IMR-90 (cell line): ENCODE measurements at regions not wholly inside any gene's neighbourhood (a gene's known extent, or its start where the extent isn't known, plus 50 kb on each side); places are given as distances from the start of the nearest gene placed in this dataset.

ENCODE experiments used
- ATAC-seq: fragments of 200-7000 bp; cut with Tn5 transposase; 2 replicates; pipeline ENCODE4 v1.9.1; 2020; ENCODE audit warnings: low read depth, mild to moderate bottlenecking, moderate library complexity
- BruUV-seq: library from RNA; stranded (reverse); fragments of 400-500 nt; replicated peaks from 2 replicates; lab custom pipeline; 2021; lab: Mats Ljungman, UMichigan
- CTCF ChIA-PET: fragments of 300-600 bp; formaldehyde crosslinking; extraction: SDS; loops from one replicate; lab custom pipeline; 2021; ENCODE audit warnings: antibody characterized with exemption; lab: Yijun Ruan, JAX
- POLR2A ChIA-PET: fragments of 300-600 bp; sonication (Branson Sonifier 250); formaldehyde crosslinking; loops from one replicate; lab custom pipeline; 2022; ENCODE audit warnings: antibody characterized with exemption; ENCODE audit not compliant: unreplicated experiment; lab: Charles Lee
- DNase-seq: peaks from one replicate; pipeline ENCODE4 v3.0.0; 2013
- H2AFZ ChIP-seq: replicated peaks from 2 replicates; pipeline ENCODE3; 2013; ENCODE audit warnings: low read length, mild to moderate bottlenecking; ENCODE audit not compliant: poor library complexity
- H2AK5ac ChIP-seq: 2 replicates; pipeline ENCODE4 v1.6.1; 2013; ENCODE audit warnings: low read depth, low read length, inconsistent platforms
- H2AK9ac ChIP-seq: replicated peaks from 2 replicates; pipeline ENCODE3; 2013; ENCODE audit warnings: mild to moderate bottlenecking, low read depth, low read length, moderate library complexity; ENCODE audit not compliant: poor library complexity
- H2BK120ac ChIP-seq: 2 replicates; pipeline ENCODE4 v1.6.1; 2013; ENCODE audit warnings: low read depth, low read length, inconsistent platforms
- H2BK15ac ChIP-seq: 3 replicates; pipeline ENCODE4 v1.6.1; 2013; ENCODE audit warnings: low read depth, low read length, inconsistent platforms
- H2BK20ac ChIP-seq: 2 replicates; pipeline ENCODE4 v1.6.1; 2013; ENCODE audit warnings: low read depth, mild to moderate bottlenecking, inconsistent platforms, low read length, moderate library complexity
- H2BK5ac ChIP-seq: 2 replicates; pipeline ENCODE4 v1.6.1; 2013; ENCODE audit warnings: mild to moderate bottlenecking, low read depth, low read length, inconsistent platforms; ENCODE audit not compliant: poor library complexity, severe bottlenecking
- H3K14ac ChIP-seq: replicated peaks from 2 replicates; pipeline ENCODE4 v1.6.1; 2013; ENCODE audit warnings: low read depth, low read length, inconsistent platforms
- H3K18ac ChIP-seq: 2 replicates; pipeline ENCODE4 v1.6.1; 2013; ENCODE audit warnings: low read depth, low read length, control low read depth
- H3K23ac ChIP-seq: 2 replicates; pipeline ENCODE4 v1.6.1; 2013; ENCODE audit warnings: low read depth, low read length, inconsistent platforms
- H3K27ac ChIP-seq: 2 replicates; pipeline ENCODE4 v1.5.1; 2013; ENCODE audit warnings: mild to moderate bottlenecking, control low read depth, low read length; ENCODE audit not compliant: insufficient read depth
- H3K27me3 ChIP-seq: 2 replicates; pipeline ENCODE4 v1.6.1; 2013; ENCODE audit warnings: low read length; ENCODE audit not compliant: control insufficient read depth, insufficient read depth
- H3K36me3 ChIP-seq: 2 replicates; pipeline ENCODE4 v1.6.1; 2013; ENCODE audit warnings: low read length, mixed read lengths; ENCODE audit not compliant: control insufficient read depth, insufficient read depth
- H3K4ac ChIP-seq: 2 replicates; pipeline ENCODE4 v1.6.1; 2013; ENCODE audit warnings: low read depth, low read length, inconsistent platforms
- H3K4me1 ChIP-seq: 2 replicates; pipeline ENCODE4 v1.6.1; 2013; ENCODE audit warnings: low read length, mixed read lengths; ENCODE audit not compliant: control insufficient read depth, insufficient read depth
- H3K4me2 ChIP-seq: 2 replicates; pipeline ENCODE4 v1.6.1; 2013; ENCODE audit warnings: low read depth, mild to moderate bottlenecking, control low read depth, low read length, moderate library complexity
- H3K4me3 ChIP-seq: 2 replicates; pipeline ENCODE4 v1.5.1; 2013; ENCODE audit warnings: low read depth, mild to moderate bottlenecking, control low read depth, low read length, moderate library complexity; ENCODE audit not compliant: insufficient read depth
- H3K56ac ChIP-seq: 2 replicates; pipeline ENCODE4 v1.6.1; 2013; ENCODE audit warnings: low read length, inconsistent platforms; ENCODE audit not compliant: insufficient read depth; ENCODE audit errors: extremely low read depth
- H3K79me1 ChIP-seq, 2 experiments: 2 replicates each; pipeline ENCODE4 v1.6.1; 2013; ENCODE audit warnings: low read length in 2 of 2, inconsistent platforms in 1 of 2, low read depth in 1 of 2
- H3K9ac ChIP-seq: 2 replicates; pipeline ENCODE4 v1.6.1; 2013; ENCODE audit warnings: low read depth, low read length, control low read depth
- H3K9me1 ChIP-seq: 2 replicates; pipeline ENCODE4 v1.6.1; 2013; ENCODE audit warnings: low read length, inconsistent platforms; ENCODE audit not compliant: insufficient read depth
- H3K9me3 ChIP-seq: 2 replicates; pipeline ENCODE4 v1.6.1; 2013; ENCODE audit warnings: low read length; ENCODE audit not compliant: control insufficient read depth, insufficient read depth
- H4K20me1 ChIP-seq: 2 replicates; pipeline ENCODE4 v1.6.1; 2013; ENCODE audit warnings: low read length, inconsistent platforms; ENCODE audit not compliant: insufficient read depth
- H4K5ac ChIP-seq: 2 replicates; pipeline ENCODE4 v1.6.1; 2013; ENCODE audit warnings: mild to moderate bottlenecking, low read depth, low read length, control low read depth
- H4K8ac ChIP-seq, 2 experiments: 2 replicates each; pipeline ENCODE4 v1.6.1; 2013; ENCODE audit warnings: low read depth in 2 of 2, low read length in 2 of 2, control low read depth in 1 of 2, inconsistent platforms in 1 of 2
- H4K91ac ChIP-seq: 2 replicates; pipeline ENCODE4 v1.6.1; 2013; ENCODE audit warnings: low read depth, low read length, inconsistent platforms; ENCODE audit not compliant: insufficient read depth
- BHLHE40 ChIP-seq: fragments of 150-350 bp; IDR thresholded peaks from 2 replicates; pipeline ENCODE4 v1.6.1; 2016; ENCODE audit warnings: mild to moderate bottlenecking, low read depth, low read length
- CEBPB ChIP-seq: IDR thresholded peaks from 2 replicates; pipeline ENCODE4 v1.6.1; 2012; ENCODE audit warnings: low read depth, low read length, improper control_type of control experiment
- FOS ChIP-seq: fragments of 150-350 bp; IDR thresholded peaks from 2 replicates; pipeline ENCODE4 v1.6.1; 2016; ENCODE audit warnings: low read depth, low read length
- MAFK ChIP-seq: IDR thresholded peaks from 2 replicates; pipeline ENCODE4 v1.6.1; 2012; ENCODE audit warnings: low read depth, low read length, improper control_type of control experiment
- MXI1 ChIP-seq: IDR thresholded peaks from 2 replicates; pipeline ENCODE4 v1.6.1; 2012; ENCODE audit warnings: low read depth, mild to moderate bottlenecking, low read length, moderate library complexity, borderline replicate concordance
- SMC3 ChIP-seq: fragments of 150-350 bp; IDR thresholded peaks from 2 replicates; pipeline ENCODE4 v1.6.1; 2016; ENCODE audit warnings: low read depth, mild to moderate bottlenecking, antibody characterized with exemption, low read length, moderate library complexity
- WGBS, 2 experiments: methylation state at CpG; one replicate each; pipeline versions ENCODE4 v1.1.5 to v1.1.7; 2013; ENCODE audit warnings: missing lambda C conversion rate in 2 of 2; ENCODE audit not compliant: insufficient read length in 1 of 2; ENCODE audit errors: extremely low coverage in 2 of 2; 5-methylcytosine and 5-hydroxymethylcytosine counted together
- dilution Hi-C: fragments of 300-500 bp; cut with HindIII; formaldehyde crosslinking; loops from one replicate; pipeline ENCODE4 v1.14.3; 2018; ENCODE audit warnings: low sequenced_read_pairs; ENCODE audit not compliant: unreplicated experiment
- in situ Hi-C: fragments of 300-500 bp; cut with MboI; formaldehyde crosslinking; loops from 3 replicates; pipeline ENCODE4 v1.14.3; 2019; ENCODE audit warnings: low sequenced_read_pairs, inconsistent platforms, mixed read lengths
- intact Hi-C: fragments of 100-400 bp; cut with micrococcal nuclease; formaldehyde crosslinking; loops from 2 replicates; pipeline ENCODE4 v1.10.0; 2022

DNA sequence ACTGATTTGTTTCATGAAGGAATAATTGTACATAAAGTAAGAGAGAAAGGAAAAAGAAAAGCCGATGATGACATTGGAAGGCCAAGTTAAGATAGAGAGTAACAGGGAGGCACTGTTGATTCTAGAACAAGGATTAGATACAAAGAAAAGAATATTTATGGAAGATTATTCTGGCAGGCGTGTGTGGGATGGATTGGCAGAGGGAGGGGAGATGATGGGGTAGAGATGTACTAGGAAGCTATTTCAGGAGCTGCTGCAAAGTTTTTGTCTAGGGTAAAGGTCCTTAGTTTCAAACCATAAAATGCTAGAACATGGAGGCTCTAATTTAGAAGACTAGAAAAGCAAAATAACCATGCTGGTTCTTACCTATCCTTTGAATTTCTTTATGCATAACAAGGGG lies 280.0 kb upstream of the LRRN1 start:
- Histone ChIP-seq H4K5ac (no peak overlapping the region), H2BK20ac (no peak overlapping the region), H4K20me1 (no peaks in the 10 kb centered on the region), H3K27ac (no peak overlapping the region), H2BK15ac (no peak overlapping the region), H2AK9ac (no peak overlapping the region), H2AFZ (no peak overlapping the region), H3K27me3 (no peaks in the 10 kb centered on the region), H4K91ac (no peak overlapping the region), H3K14ac (no peak overlapping the region), H3K4me2 (no peak overlapping the region), H3K36me3 (no peaks in the 10 kb centered on the region), H3K4me1 (no peaks in the 10 kb centered on the region), H3K9me3 (peaks cover 1% of the 10 kb centered on the region), H4K8ac (no peak overlapping the region), H3K4me3 (no peak overlapping the region), H3K79me1 (no peaks in the 10 kb centered on the region), H3K4ac (no peak overlapping the region), H3K9me1 (no peaks in the 10 kb centered on the region), H3K18ac (no peak overlapping the region), H2BK120ac (no peak overlapping the region), H3K56ac (no peak overlapping the region), H2BK5ac (no peak overlapping the region), H2AK5ac (no peak overlapping the region), H3K9ac (no peak overlapping the region), H3K23ac (no peak overlapping the region)
- in situ Hi-C loops, result no loop called here
- WGBS, 2 experiments, result 40% methylated on average over 2 of the region's 2 CpGs; no CpG with 5 or more reads in 1 of the 2 experiments
- no peak for DNase-seq
- ChIA-PET POLR2A (no interaction called here), CTCF (no interaction called here)
- ATAC-seq, result no peak
- dilution Hi-C loops, result no loop called here
- BruUV-seq, result no TSS peak
- TF ChIP-seq BHLHE40, result no peak
- TF ChIP-seq CEBPB, result no peak
- TF ChIP-seq MAFK, result no peak
- TF ChIP-seq FOS, result no peak
- no peak for TF ChIP-seq SMC3
- no peak for TF ChIP-seq MXI1
- intact Hi-C loops, result no loop called here
